ENCODE measurements at regions not wholly inside any gene's neighbourhood (a gene's known extent, or its start where the extent isn't known, plus 50 kb on each side); places are given as distances from the start of the nearest gene placed in this dataset.
"Not testable (repeated sequence)": the region's sequence is repeated elsewhere in the genome, so short reads cannot be mapped to it uniquely, and the experiment has no call there.

DNA sequence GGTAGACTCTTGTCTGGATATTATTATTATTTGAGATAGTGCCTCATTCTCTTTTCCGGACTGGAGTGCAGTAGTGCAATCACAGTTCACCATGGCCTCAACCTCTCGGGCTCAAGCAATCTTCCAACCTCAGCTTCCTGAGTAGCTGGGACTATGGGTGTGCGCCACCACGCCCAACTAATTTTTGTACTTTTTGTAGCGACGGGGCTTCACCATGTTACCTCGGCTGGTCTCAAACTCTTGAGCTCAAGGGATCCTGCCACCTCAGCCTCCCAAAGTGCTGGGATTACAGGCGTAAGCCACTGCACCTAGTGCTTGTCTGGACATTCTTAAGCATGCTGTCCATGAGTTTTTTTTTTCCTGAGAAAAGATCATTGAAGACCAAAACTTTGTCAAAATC lies 498.9 kb upstream of the RGS6 start:
- Histone ChIP-seq H3K79me2 (replicated peaks; ENCODE audit: insufficient read depth, low read length) (no peaks in the 10 kb centered on the region), H3K9me2 (ENCODE audit: insufficient read depth, low read length) (no peaks in the 10 kb centered on the region), H3K27me3 (ENCODE audit: insufficient read depth, low read depth, low read length) (no peaks in the 10 kb centered on the region), H3K9ac (ENCODE audit: low read length) (no peak overlapping the region), H3K36me3 (ENCODE audit: insufficient read depth, low read length) (no peaks in the 10 kb centered on the region), H3K4me3 (ENCODE audit: low read length) (no peak overlapping the region), H3K9me3 (ENCODE audit: low read length) (no peaks in the 10 kb centered on the region), H2AFZ (ENCODE audit: low read depth, low read length) (no peak overlapping the region), H3K27ac (ENCODE audit: low read length) (no peak overlapping the region), H4K20me1 (ENCODE audit: insufficient read depth) (no peaks in the 10 kb centered on the region), H3F3A (ENCODE audit: insufficient read depth, low read length, poor library complexity, severe bottlenecking) (no peaks in the 10 kb centered on the region), H3K4me2 (ENCODE audit: low read length) (no peak overlapping the region)
- no peak for TF ChIP-seq TAF1 (IDR thresholded peaks at IDR 0.05; ENCODE audit: low read depth)
- no peak for TF ChIP-seq EZH2 (IDR thresholded peaks at IDR 0.05; ENCODE audit: borderline replicate concordance, insufficient read depth, low read length, poor library complexity, severe bottlenecking)
- no peak for TF ChIP-seq EP300 (conservative IDR thresholded peaks at IDR 0.05; ENCODE audit: poor library complexity, severe bottlenecking)
- TF ChIP-seq SMC3 (conservative IDR thresholded peaks at IDR 0.05; ENCODE audit: poor library complexity): no peak
- TF ChIP-seq, protein P1, sequence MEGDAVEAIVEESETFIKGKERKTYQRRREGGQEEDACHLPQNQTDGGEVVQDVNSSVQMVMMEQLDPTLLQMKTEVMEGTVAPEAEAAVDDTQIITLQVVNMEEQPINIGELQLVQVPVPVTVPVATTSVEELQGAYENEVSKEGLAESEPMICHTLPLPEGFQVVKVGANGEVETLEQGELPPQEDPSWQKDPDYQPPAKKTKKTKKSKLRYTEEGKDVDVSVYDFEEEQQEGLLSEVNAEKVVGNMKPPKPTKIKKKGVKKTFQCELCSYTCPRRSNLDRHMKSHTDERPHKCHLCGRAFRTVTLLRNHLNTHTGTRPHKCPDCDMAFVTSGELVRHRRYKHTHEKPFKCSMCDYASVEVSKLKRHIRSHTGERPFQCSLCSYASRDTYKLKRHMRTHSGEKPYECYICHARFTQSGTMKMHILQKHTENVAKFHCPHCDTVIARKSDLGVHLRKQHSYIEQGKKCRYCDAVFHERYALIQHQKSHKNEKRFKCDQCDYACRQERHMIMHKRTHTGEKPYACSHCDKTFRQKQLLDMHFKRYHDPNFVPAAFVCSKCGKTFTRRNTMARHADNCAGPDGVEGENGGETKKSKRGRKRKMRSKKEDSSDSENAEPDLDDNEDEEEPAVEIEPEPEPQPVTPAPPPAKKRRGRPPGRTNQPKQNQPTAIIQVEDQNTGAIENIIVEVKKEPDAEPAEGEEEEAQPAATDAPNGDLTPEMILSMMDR (IDR thresholded peaks at IDR 0.05; ENCODE audit: poor library complexity, severe bottlenecking): no peak
- TF ChIP-seq RAD21 (conservative IDR thresholded peaks at IDR 0.05): no peak
- no peak for TF ChIP-seq MXI1 (conservative IDR thresholded peaks at IDR 0.05; ENCODE audit: poor library complexity, severe bottlenecking)
- no peak for TF ChIP-seq POLR2AphosphoS5 (IDR thresholded peaks at IDR 0.05)
- TF ChIP-seq, protein P2, sequence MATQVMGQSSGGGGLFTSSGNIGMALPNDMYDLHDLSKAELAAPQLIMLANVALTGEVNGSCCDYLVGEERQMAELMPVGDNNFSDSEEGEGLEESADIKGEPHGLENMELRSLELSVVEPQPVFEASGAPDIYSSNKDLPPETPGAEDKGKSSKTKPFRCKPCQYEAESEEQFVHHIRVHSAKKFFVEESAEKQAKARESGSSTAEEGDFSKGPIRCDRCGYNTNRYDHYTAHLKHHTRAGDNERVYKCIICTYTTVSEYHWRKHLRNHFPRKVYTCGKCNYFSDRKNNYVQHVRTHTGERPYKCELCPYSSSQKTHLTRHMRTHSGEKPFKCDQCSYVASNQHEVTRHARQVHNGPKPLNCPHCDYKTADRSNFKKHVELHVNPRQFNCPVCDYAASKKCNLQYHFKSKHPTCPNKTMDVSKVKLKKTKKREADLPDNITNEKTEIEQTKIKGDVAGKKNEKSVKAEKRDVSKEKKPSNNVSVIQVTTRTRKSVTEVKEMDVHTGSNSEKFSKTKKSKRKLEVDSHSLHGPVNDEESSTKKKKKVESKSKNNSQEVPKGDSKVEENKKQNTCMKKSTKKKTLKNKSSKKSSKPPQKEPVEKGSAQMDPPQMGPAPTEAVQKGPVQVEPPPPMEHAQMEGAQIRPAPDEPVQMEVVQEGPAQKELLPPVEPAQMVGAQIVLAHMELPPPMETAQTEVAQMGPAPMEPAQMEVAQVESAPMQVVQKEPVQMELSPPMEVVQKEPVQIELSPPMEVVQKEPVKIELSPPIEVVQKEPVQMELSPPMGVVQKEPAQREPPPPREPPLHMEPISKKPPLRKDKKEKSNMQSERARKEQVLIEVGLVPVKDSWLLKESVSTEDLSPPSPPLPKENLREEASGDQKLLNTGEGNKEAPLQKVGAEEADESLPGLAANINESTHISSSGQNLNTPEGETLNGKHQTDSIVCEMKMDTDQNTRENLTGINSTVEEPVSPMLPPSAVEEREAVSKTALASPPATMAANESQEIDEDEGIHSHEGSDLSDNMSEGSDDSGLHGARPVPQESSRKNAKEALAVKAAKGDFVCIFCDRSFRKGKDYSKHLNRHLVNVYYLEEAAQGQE (IDR thresholded peaks at IDR 0.05; ENCODE audit: borderline replicate concordance): no peak

DNA sequence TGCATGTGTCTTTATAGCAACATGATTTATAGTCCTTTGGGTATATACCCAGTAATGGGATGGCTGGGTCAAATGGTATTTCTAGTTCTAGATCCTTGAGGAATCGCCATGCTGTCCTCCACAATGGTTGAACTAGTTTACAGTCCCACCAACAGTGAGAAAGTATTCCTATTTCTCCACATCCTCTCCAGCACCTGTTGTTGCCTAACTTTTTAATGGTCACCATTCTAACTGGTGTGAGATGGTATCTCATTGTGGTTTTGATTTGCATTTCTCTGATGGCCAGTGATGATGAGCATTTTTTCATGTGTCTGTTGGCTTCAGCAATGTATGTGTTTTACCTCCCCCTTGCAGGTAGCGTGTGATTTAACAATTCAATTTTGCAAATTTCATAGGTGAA lies 496.6 kb upstream of the RGS6 start:
- H3K9ac ChIP-seq (ENCODE audit: low read length); H3F3A ChIP-seq (ENCODE audit: insufficient read depth, low read length, poor library complexity, severe bottlenecking); H3K27ac ChIP-seq (ENCODE audit: low read length); H3K79me2 ChIP-seq (replicated peaks; ENCODE audit: insufficient read depth, low read length); H3K4me2 ChIP-seq (ENCODE audit: low read length); H3K4me3 ChIP-seq (ENCODE audit: low read length); H4K20me1 ChIP-seq (ENCODE audit: insufficient read depth); H3K9me3 ChIP-seq (ENCODE audit: low read length); H3K36me3 ChIP-seq (ENCODE audit: insufficient read depth, low read length); H3K27me3 ChIP-seq (ENCODE audit: insufficient read depth, low read depth, low read length); H2AFZ ChIP-seq (ENCODE audit: low read depth, low read length); H3K9me2 ChIP-seq (ENCODE audit: insufficient read depth, low read length): not testable (repeated sequence)

DNA sequence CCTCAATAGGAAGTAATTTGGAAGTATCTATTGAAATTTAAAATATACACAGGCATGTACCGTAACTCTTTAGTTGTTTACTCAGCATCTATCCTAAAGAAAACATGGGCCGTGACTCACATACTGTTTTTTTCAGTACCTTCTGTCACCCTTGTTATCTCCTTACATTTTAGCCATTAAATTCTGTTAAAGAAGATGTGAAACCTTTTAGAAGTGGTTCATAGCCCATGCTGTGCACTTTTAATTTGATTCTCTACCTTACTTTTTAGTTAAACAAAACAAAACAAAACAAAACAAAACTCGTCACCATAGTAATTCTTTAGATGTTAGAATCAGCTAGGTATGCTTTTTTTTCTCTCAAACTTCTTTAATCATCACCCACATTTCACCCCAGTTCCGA lies 494.4 kb upstream of the RGS6 start:
- Histone ChIP-seq H3K9me3 (ENCODE audit: low read length) (no peaks in the 10 kb centered on the region), H4K20me1 (ENCODE audit: insufficient read depth) (no peaks in the 10 kb centered on the region), H3K4me2 (ENCODE audit: low read length) (no peak overlapping the region), H3K9me2 (ENCODE audit: insufficient read depth, low read length) (no peaks in the 10 kb centered on the region), H3K27ac (ENCODE audit: low read length) (no peak overlapping the region), H3K79me2 (replicated peaks; ENCODE audit: insufficient read depth, low read length) (no peaks in the 10 kb centered on the region), H3K36me3 (ENCODE audit: insufficient read depth, low read length) (no peaks in the 10 kb centered on the region), H3K27me3 (ENCODE audit: insufficient read depth, low read depth, low read length) (no peaks in the 10 kb centered on the region), H3F3A (ENCODE audit: insufficient read depth, low read length, poor library complexity, severe bottlenecking) (no peaks in the 10 kb centered on the region), H2AFZ (ENCODE audit: low read depth, low read length) (no peak overlapping the region), H3K9ac (ENCODE audit: low read length) (no peak overlapping the region), H3K4me3 (ENCODE audit: low read length) (no peak overlapping the region)
- TF ChIP-seq MXI1 (conservative IDR thresholded peaks at IDR 0.05; ENCODE audit: poor library complexity, severe bottlenecking): no peak
- no peak for TF ChIP-seq EP300 (conservative IDR thresholded peaks at IDR 0.05; ENCODE audit: poor library complexity, severe bottlenecking)
- TF ChIP-seq EZH2 (IDR thresholded peaks at IDR 0.05; ENCODE audit: borderline replicate concordance, insufficient read depth, low read length, poor library complexity, severe bottlenecking): no peak
- TF ChIP-seq TAF1 (IDR thresholded peaks at IDR 0.05; ENCODE audit: low read depth): no peak
- TF ChIP-seq, protein P1 (IDR thresholded peaks at IDR 0.05; ENCODE audit: poor library complexity, severe bottlenecking): no peak
- TF ChIP-seq SMC3 (conservative IDR thresholded peaks at IDR 0.05; ENCODE audit: poor library complexity): no peak
- TF ChIP-seq, protein P2 (IDR thresholded peaks at IDR 0.05; ENCODE audit: borderline replicate concordance): no peak
- no peak for TF ChIP-seq RAD21 (conservative IDR thresholded peaks at IDR 0.05)
- no peak for TF ChIP-seq POLR2AphosphoS5 (IDR thresholded peaks at IDR 0.05)
